AG09309 (cell line): ENCODE measurements at regions not wholly inside any gene's neighbourhood (a gene's known extent, or its start where the extent isn't known, plus 50 kb on each side); places are given as distances from the start of the nearest gene placed in this dataset.

Experiments
- DNase-seq: peaks from one replicate; pipeline ENCODE4 v3.0.0-alpha.2; 2010; ENCODE audit warnings: low read depth
- H3K4me3 ChIP-seq: 2 replicates; pipeline ENCODE4 v1.5.1; 2011; ENCODE audit warnings: mild to moderate bottlenecking, low read depth, low read length, moderate library complexity; ENCODE audit not compliant: control insufficient read depth
- CTCF ChIP-seq: IDR thresholded peaks from 2 replicates; pipeline ENCODE4 v1.5.1; 2011; ENCODE audit warnings: mild to moderate bottlenecking, low read depth, low read length, inconsistent platforms; ENCODE audit not compliant: insufficient read depth, control insufficient read depth; ENCODE audit errors: missing control alignments

GRCh38 chr1:229838204-229838603 lies 212.2 kb downstream of the URB2 start:
- DNase-seq, result no peak
- H3K4me3 ChIP-seq, result no peak overlapping the region
- TF ChIP-seq CTCF, result no peak

- no peak for TF ChIP-seq CTCF
- DNase-seq, result no peak
Measured at GRCh38 chr1:229839800-229840199, 213.8 kb downstream of the URB2 start.

GRCh38 chr1:229841230-229841629 lies 215.2 kb downstream of the URB2 start:
- TF ChIP-seq CTCF, result no peak
- no peak for DNase-seq
- H3K4me3 ChIP-seq, result no peak overlapping the region

More at GRCh38 chr1:229839800-229840199, 213.8 kb downstream of the URB2 start:
- H3K4me3 ChIP-seq, result no peak overlapping the region

- TF ChIP-seq CTCF, result no peak
- DNase-seq, result no peak
- H3K4me3 ChIP-seq, result no peak overlapping the region
Measured at GRCh38 chr1:229842302-229843255, 216.5 kb downstream of the URB2 start.

- TF ChIP-seq CTCF, result no peak
- H3K4me3 ChIP-seq, result no peak overlapping the region
- DNase-seq, result no peak
Measured at GRCh38 chr1:229843627-229844238, 217.7 kb downstream of the URB2 start.

- DNase-seq, result no peak
- TF ChIP-seq CTCF, result no peak
- no peak overlapping the region for H3K4me3 ChIP-seq
Measured at GRCh38 chr1:229844675-229845074, 218.6 kb downstream of the URB2 start.
